Cardiac septum (tissue), 1 donor: ENCODE measurements at regions not wholly inside any gene's neighbourhood (a gene's known extent, or its start where the extent isn't known, plus 50 kb on each side); places are given as distances from the start of the nearest gene placed in this dataset.

ENCODE experiments used
- DNase-seq: peaks from one replicate; pipeline ENCODE4 v3.0.0-alpha.2; 2020; ENCODE audit warnings: low spot score
- intact Hi-C: fragments of 100-400 bp; cut with DNase I; formaldehyde crosslinking; loops from one replicate; pipeline ENCODE4 v1.14.0; 2022
- donor health status: DM: no; HTN: no; CAD: no.

- intact Hi-C loops: no loop called here
- DNase-seq: peak; percentile 72
Observed at GRCh38 chr3:194245975-194246561, 105.1 kb downstream of the CPN2 start.

- DNase-seq: no peak
- intact Hi-C loops: no loop called here
Observed at GRCh38 chr3:194246709-194247349, 104.3 kb downstream of the CPN2 start.

GRCh38 chr3:194247350-194247740 is 103.8 kb downstream of the CPN2 start:
- no peak for DNase-seq
- intact Hi-C loops: no loop called here

- intact Hi-C loops: loop anchor here (5.0 kb wide), 1 partner anchor 107 kb away; no protein-coding TSS in a partner anchor
- peak; percentile 55 for DNase-seq
Observed at GRCh38 chr3:194249323-194250097, 101.6 kb downstream of the CPN2 start.

- intact Hi-C loops: loop anchor here (5.0 kb wide), 1 partner anchor 108 kb away; no protein-coding TSS in a partner anchor
- peak; percentile 81 for DNase-seq
Observed at GRCh38 chr3:194250098-194251002, 100.8 kb downstream of the CPN2 start.

GRCh38 chr3:194251007-194251406 is 100.1 kb downstream of the CPN2 start:
- no peak for DNase-seq
- intact Hi-C loops: loop anchor here (5.0 kb wide), 1 partner anchor 109 kb away; no protein-coding TSS in a partner anchor

GRCh38 chr3:194251461-194251860 is 99.7 kb downstream of the CPN2 start:
- intact Hi-C loops: loop anchor here (5.0 kb wide), 1 partner anchor 109 kb away; no protein-coding TSS in a partner anchor
- no peak for DNase-seq

GRCh38 chr3:194251891-194252560 is 99.1 kb downstream of the CPN2 start:
- intact Hi-C loops: loop anchor here (5.0 kb wide), 1 partner anchor 110 kb away; no protein-coding TSS in a partner anchor
- no peak for DNase-seq

GRCh38 chr3:194253270-194253669 is 97.9 kb downstream of the CPN2 start:
- intact Hi-C loops: loop anchor here (5.0 kb wide), 1 partner anchor 111 kb away; no protein-coding TSS in a partner anchor
- DNase-seq: no peak

- intact Hi-C loops: loop anchor here (5.0 kb wide), 1 partner anchor 112 kb away; no protein-coding TSS in a partner anchor
- DNase-seq: no peak
Observed at GRCh38 chr3:194254040-194254439, 97.1 kb downstream of the CPN2 start.

GRCh38 chr3:194255252-194256039 is 95.7 kb downstream of the CPN2 start:
- peak; percentile 89 for DNase-seq
- intact Hi-C loops: no loop called here

GRCh38 chr3:194256040-194256945 is 94.8 kb downstream of the CPN2 start:
- peak; percentile 53 for DNase-seq
- intact Hi-C loops: no loop called here

GRCh38 chr3:194257151-194257621 is 93.9 kb downstream of the CPN2 start:
- intact Hi-C loops: no loop called here
- peak; percentile 35 for DNase-seq

GRCh38 chr3:194257916-194258668 is 93.0 kb downstream of the CPN2 start:
- intact Hi-C loops: no loop called here
- DNase-seq: no peak

GRCh38 chr3:194259982-194260766 is 91.0 kb downstream of the CPN2 start:
- peak; percentile 35 for DNase-seq
- intact Hi-C loops: no loop called here
